ENCODE measurements at regions not wholly inside any gene's neighbourhood (a gene's known extent, or its start where the extent isn't known, plus 50 kb on each side); places are given as distances from the start of the nearest gene placed in this dataset.

- no peak for TF ChIP-seq CTCF (conservative IDR thresholded peaks at IDR 0.05 in 1 of 2, IDR thresholded peaks at IDR 0.05 in 1 of 2; ENCODE audit: low read depth in 1 of 2, low read length in 2 of 2)
- TF ChIP-seq EZH2 (IDR thresholded peaks at IDR 0.05; ENCODE audit: low read length, missing control alignments), result no peak
Measured at GRCh38 chr14:65866448-65866847, 453.9 kb downstream of the FUT8 start.

Data from fibroblast of lung (primary cell).